Peyer's patch (tissue), 4 donors: ENCODE measurements at regions not wholly inside any gene's neighbourhood (a gene's known extent, or its start where the extent isn't known, plus 50 kb on each side); places are given as distances from the start of the nearest gene placed in this dataset.
A peak's percentile ranks its signal among the peaks of the same experiment; 100 is the strongest.

Experiments used
- DNase-seq, 3 donors: peaks; one replicate each; pipeline ENCODE4 v3.0.0-alpha.2; 2017 to 2019
- H3K27ac ChIP-seq, 4 donors: fragments of 200-600 bp; sonication (generic); one replicate each; pipeline ENCODE4 v1.5.1; 2016 to 2019
- H3K27me3 ChIP-seq, 2 donors: fragments of 200-600 bp; sonication (generic); one replicate each; pipeline ENCODE4 v1.5.1; 2019
- H3K36me3 ChIP-seq, 3 donors: fragments of 200-600 bp; sonication (generic); one replicate each; pipeline ENCODE4 v1.5.1; 2016 to 2019
- H3K4me1 ChIP-seq, 4 donors: fragments of 200-600 bp; sonication (generic); one replicate each; pipeline ENCODE4 v1.5.1; 2016 to 2019
- H3K4me3 ChIP-seq, 4 donors: fragments of 200-600 bp; sonication (generic); 1 replicate in 3 of 4; 2 replicates in 1 of 4; pipeline ENCODE4 v1.5.1; 2016 to 2019; ENCODE audit warnings: mild to moderate bottlenecking in 1 of 4
- H3K9me3 ChIP-seq, 4 donors: fragments of 200-600 bp; sonication (generic); one replicate each; pipeline ENCODE4 v1.5.1; 2016 to 2019; ENCODE audit warnings: mild to moderate bottlenecking in 1 of 4
- CTCF ChIP-seq, 6 experiments: fragments of 450-650 bp in 4 of 6; fragments of 200-600 bp in 2 of 6; sonication (generic) in 1 of 6; IDR thresholded peaks; one replicate each; pipeline ENCODE4 v1.5.1; 2017 to 2019; ENCODE audit warnings: antibody characterized with exemption in 6 of 6, mild to moderate bottlenecking in 3 of 6, moderate library complexity in 1 of 6
- POLR2A ChIP-seq, 2 donors: fragments of 450-650 bp; IDR thresholded peaks; one replicate each; pipeline ENCODE4 v1.5.1; 2017; ENCODE audit warnings: antibody characterized with exemption in 2 of 2, mild to moderate bottlenecking in 2 of 2, moderate library complexity in 2 of 2

GRCh38 chr14:104297721-104298401 lies 159.5 kb downstream of the KIF26A start:
- no peak overlapping the region for H3K4me3 ChIP-seq
- H3K36me3 ChIP-seq = no peaks in the 10 kb centered on the region
- DNase-seq = peak in 1 of 3 donors; percentile 39
- no peaks in the 10 kb centered on the region for H3K27me3 ChIP-seq
- TF ChIP-seq CTCF (IDR thresholded peaks at IDR 0.05) (no peak), POLR2A (IDR thresholded peaks at IDR 0.05) (no peak)
- no peak overlapping the region for H3K27ac ChIP-seq
- H3K4me1 ChIP-seq = peaks cover 0 to 7% (median 0%) of the 10 kb centered on the region in 4 donors
- H3K9me3 ChIP-seq = no peaks in the 10 kb centered on the region

- H3K27me3 ChIP-seq = no peaks in the 10 kb centered on the region
- H3K36me3 ChIP-seq = no peaks in the 10 kb centered on the region
- H3K4me1 ChIP-seq = peaks cover 0 to 7% (median 0%) of the 10 kb centered on the region in 4 donors
- no peak for DNase-seq
- no peak overlapping the region for H3K4me3 ChIP-seq
- TF ChIP-seq CTCF (IDR thresholded peaks at IDR 0.05) (no peak), POLR2A (IDR thresholded peaks at IDR 0.05) (no peak)
- H3K9me3 ChIP-seq = no peaks in the 10 kb centered on the region
- H3K27ac ChIP-seq = no peak overlapping the region
Measured at GRCh38 chr14:104298458-104298857, 160.1 kb downstream of the KIF26A start.

GRCh38 chr14:104299993-104300761 lies 161.8 kb downstream of the KIF26A start:
- no peak for TF ChIP-seq CTCF (IDR thresholded peaks at IDR 0.05)
- TF ChIP-seq POLR2A (IDR thresholded peaks at IDR 0.05) = no peak
- H3K9me3 ChIP-seq = no peaks in the 10 kb centered on the region
- no peak overlapping the region for H3K4me3 ChIP-seq
- no peak for DNase-seq
- no peaks in the 10 kb centered on the region for H3K4me1 ChIP-seq
- H3K36me3 ChIP-seq = no peaks in the 10 kb centered on the region
- no peaks in the 10 kb centered on the region for H3K27me3 ChIP-seq
- no peak overlapping the region for H3K27ac ChIP-seq

DNA sequence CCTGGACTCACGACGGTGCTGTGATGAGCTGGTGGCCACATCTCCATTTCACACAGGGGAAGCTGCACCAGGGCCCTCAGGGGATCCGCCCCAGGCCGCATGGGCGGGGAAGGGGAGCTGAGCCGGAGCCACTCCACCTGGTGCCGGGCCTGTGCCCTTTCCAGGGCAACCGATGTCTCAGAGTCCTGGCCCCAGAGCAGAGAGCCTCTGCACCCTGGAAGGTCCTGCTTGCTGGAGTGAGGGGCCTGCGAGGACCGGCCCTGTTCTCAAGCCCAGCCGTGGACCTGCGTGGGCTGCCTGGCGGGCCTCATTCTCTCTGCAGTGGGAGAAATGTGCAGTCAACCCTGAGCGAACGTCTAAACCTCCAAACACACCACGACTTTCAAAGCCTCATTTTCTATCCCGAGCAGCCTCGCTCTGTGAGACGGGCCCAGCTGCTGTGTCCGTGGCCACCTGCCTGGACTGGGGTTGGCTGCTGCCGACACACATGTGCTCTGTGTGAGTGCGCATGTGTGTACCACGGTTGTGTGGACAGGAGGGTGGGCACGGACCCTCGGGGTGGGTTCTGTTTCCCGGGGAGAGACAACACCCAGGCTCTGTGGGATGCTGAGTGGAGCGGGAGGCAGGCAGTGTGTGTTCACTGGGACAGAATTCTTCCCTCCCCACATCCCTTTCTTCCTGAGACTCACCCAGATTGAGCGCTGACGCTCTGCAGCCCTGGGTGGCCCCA lies 163.5 kb downstream of the KIF26A start:
- DNase-seq = no peak
- TF ChIP-seq CTCF (IDR thresholded peaks at IDR 0.05) (no peak), POLR2A (IDR thresholded peaks at IDR 0.05) (no peak)
- Histone ChIP-seq H3K4me3 (no peak overlapping the region), H3K27ac (no peak overlapping the region), H3K4me1 (no peaks in the 10 kb centered on the region), H3K36me3 (no peaks in the 10 kb centered on the region), H3K9me3 (no peaks in the 10 kb centered on the region), H3K27me3 (no peaks in the 10 kb centered on the region)

DNA sequence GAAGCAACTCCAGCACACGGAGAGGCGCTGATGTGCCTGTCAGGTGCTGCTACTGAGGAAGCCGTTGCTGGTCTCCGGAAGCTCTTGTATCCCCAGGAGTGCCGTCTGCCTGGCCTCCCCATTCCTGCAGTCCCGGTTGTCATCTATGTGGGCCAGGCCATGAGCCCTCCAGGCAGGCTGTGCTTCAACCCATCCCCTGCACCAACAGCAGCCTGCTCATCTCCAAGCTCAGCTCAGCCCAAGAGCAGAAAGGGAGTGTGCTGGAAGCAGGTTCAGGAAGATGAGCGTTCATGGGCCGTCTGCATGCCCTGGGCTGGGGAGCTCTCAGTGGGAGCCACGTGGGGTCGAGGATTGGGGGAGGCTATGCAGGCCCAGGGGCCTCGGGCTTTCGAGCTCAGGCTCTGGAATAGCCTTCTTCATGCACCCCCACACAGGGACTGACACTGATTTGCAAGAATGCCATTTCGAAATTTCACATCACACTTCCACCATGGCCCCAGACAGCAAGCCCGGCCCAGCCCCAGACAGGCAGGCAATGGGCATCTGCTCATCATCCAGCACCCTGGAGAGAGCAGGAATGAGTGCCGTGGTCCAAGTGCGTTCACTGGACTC lies 164.5 kb downstream of the KIF26A start:
- H3K4me3 ChIP-seq = no peak overlapping the region
- DNase-seq = no peak
- no peaks in the 10 kb centered on the region for H3K36me3 ChIP-seq
- H3K9me3 ChIP-seq = no peaks in the 10 kb centered on the region
- TF ChIP-seq CTCF (IDR thresholded peaks at IDR 0.05) (no peak), POLR2A (IDR thresholded peaks at IDR 0.05) (no peak)
- H3K27ac ChIP-seq = no peak overlapping the region
- no peaks in the 10 kb centered on the region for H3K4me1 ChIP-seq
- no peaks in the 10 kb centered on the region for H3K27me3 ChIP-seq
